Adrenal gland (tissue), 5 donors: ENCODE measurements at regions not wholly inside any gene's neighbourhood (a gene's known extent, or its start where the extent isn't known, plus 50 kb on each side); places are given as distances from the start of the nearest gene placed in this dataset.

ENCODE experiments used
- POLR2A ChIP-seq, 2 donors: fragments of 450-650 bp; IDR thresholded peaks; one replicate each; pipeline ENCODE4 v1.6.1; 2017; ENCODE audit warnings: antibody characterized with exemption in 2 of 2, mild to moderate bottlenecking in 2 of 2, moderate library complexity in 1 of 2
- TF ChIP-seq, protein P1 (sequence below), 6 experiments: fragments of 450-650 bp in 4 of 6; fragments of 200-600 bp in 2 of 6; sonication (generic) in 1 of 6; IDR thresholded peaks; 1 replicate in 5 of 6; 2 replicates in 1 of 6; pipeline versions ENCODE4 v1.5.1 to v1.8.0; 2016 to 2021; ENCODE audit warnings: antibody characterized with exemption in 6 of 6, mild to moderate bottlenecking in 2 of 6, moderate library complexity in 1 of 6
- donor health status: DM: no; HTN: no; CAD: no.

DNA sequence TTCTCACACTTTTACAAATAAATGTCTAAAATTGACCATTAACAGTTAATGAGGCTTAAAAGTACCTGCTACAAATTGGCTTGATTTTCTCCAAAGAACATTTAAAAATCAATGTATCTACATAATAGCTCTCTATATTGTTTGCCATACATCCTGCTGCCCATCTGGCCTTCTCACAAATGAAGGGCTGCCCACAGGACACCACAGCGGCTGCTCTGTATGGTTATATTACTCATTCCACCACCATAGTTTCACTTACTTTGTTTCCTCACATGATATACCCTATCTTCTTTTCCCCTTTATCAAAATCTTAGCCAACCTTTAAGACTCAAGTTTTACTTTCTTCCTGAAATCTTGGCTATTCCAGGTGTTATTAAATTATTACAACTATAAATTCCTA, 407.7 kb upstream of the HTR1E start:
- TF ChIP-seq, protein P1, sequence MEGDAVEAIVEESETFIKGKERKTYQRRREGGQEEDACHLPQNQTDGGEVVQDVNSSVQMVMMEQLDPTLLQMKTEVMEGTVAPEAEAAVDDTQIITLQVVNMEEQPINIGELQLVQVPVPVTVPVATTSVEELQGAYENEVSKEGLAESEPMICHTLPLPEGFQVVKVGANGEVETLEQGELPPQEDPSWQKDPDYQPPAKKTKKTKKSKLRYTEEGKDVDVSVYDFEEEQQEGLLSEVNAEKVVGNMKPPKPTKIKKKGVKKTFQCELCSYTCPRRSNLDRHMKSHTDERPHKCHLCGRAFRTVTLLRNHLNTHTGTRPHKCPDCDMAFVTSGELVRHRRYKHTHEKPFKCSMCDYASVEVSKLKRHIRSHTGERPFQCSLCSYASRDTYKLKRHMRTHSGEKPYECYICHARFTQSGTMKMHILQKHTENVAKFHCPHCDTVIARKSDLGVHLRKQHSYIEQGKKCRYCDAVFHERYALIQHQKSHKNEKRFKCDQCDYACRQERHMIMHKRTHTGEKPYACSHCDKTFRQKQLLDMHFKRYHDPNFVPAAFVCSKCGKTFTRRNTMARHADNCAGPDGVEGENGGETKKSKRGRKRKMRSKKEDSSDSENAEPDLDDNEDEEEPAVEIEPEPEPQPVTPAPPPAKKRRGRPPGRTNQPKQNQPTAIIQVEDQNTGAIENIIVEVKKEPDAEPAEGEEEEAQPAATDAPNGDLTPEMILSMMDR (IDR thresholded peaks at IDR 0.05), result no peak
- TF ChIP-seq POLR2A (IDR thresholded peaks at IDR 0.05), result no peak
